ENCODE measurements at regions not wholly inside any gene's neighbourhood (a gene's known extent, or its start where the extent isn't known, plus 50 kb on each side); places are given as distances from the start of the nearest gene placed in this dataset.

DNA sequence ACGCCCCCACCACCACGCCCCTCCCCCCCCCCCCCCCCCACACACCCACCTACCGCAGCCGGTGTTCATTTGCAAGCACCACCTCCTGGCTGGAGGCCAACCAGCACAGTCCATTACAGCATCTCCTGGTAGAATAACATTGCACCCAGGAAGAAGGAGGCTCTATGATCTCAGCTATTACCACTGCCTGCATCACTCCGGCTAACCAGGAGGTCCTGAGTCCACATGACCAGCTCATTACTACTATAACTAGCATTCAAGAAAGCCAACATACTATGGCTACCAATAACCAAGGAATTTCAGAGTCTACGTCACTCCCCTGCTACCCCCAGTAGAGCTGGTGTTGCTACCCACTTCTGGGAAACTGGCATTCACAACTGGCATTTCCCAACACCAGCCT is 81.1 kb upstream of the ALOX12 start:
- TF ChIP-seq NBN (conservative IDR thresholded peaks at IDR 0.05) (no peak), SMARCC2 (IDR thresholded peaks at IDR 0.05) (no peak)

All from HepG2 (cell line).